ENCODE measurements at regions not wholly inside any gene's neighbourhood (a gene's known extent, or its start where the extent isn't known, plus 50 kb on each side); places are given as distances from the start of the nearest gene placed in this dataset.
"Not testable (repeated sequence)": the region's sequence is repeated elsewhere in the genome, so short reads cannot be mapped to it uniquely, and the experiment has no call there.

DNA sequence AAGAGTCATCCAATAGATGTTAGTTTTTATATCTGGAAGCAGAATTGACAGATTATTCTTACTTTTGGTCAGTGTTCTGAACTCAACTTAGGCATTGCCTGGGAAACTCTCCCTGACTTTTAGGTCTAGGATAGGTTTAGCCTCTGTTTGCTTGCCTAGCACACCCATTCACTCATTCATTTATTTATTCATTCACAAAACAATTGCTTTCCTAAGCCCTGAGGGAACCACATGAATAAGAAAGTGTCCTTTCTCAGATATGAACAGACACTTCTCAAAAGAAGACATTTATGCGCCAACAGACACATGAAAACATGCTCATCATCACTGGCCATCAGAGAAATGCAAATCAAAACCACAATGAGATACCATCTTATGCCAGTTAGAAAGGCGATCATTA lies 117.4 kb downstream of the ADSS2 start:
- TF ChIP-seq, protein P1, sequence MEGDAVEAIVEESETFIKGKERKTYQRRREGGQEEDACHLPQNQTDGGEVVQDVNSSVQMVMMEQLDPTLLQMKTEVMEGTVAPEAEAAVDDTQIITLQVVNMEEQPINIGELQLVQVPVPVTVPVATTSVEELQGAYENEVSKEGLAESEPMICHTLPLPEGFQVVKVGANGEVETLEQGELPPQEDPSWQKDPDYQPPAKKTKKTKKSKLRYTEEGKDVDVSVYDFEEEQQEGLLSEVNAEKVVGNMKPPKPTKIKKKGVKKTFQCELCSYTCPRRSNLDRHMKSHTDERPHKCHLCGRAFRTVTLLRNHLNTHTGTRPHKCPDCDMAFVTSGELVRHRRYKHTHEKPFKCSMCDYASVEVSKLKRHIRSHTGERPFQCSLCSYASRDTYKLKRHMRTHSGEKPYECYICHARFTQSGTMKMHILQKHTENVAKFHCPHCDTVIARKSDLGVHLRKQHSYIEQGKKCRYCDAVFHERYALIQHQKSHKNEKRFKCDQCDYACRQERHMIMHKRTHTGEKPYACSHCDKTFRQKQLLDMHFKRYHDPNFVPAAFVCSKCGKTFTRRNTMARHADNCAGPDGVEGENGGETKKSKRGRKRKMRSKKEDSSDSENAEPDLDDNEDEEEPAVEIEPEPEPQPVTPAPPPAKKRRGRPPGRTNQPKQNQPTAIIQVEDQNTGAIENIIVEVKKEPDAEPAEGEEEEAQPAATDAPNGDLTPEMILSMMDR (IDR thresholded peaks at IDR 0.05), result not testable (repeated sequence)
- not testable (repeated sequence) for TF ChIP-seq POLR2A (IDR thresholded peaks at IDR 0.05)
